H9 (cell line): ENCODE measurements at regions not wholly inside any gene's neighbourhood (a gene's known extent, or its start where the extent isn't known, plus 50 kb on each side); places are given as distances from the start of the nearest gene placed in this dataset.

Experiments used
- DNase-seq: peaks from one replicate; pipeline ENCODE4 v3.0.0-alpha.2; 2017
- H2AFZ ChIP-seq: one replicate; pipeline ENCODE4 v1.6.1; 2013; ENCODE audit warnings: mild to moderate bottlenecking, low read length, control low read depth, moderate library complexity
- H2AK5ac ChIP-seq: 2 replicates; pipeline ENCODE4 v1.6.1; 2013; ENCODE audit warnings: low read length, control low read depth, mixed read lengths; ENCODE audit not compliant: insufficient read length
- H2BK120ac ChIP-seq: one replicate; pipeline ENCODE4 v1.6.1; 2013; ENCODE audit warnings: low read depth, mild to moderate bottlenecking, low read length, control low read depth, inconsistent platforms; ENCODE audit not compliant: poor library complexity, severe bottlenecking
- H2BK12ac ChIP-seq: 2 replicates; pipeline ENCODE4 v1.6.1; 2013; ENCODE audit warnings: low read length, control low read depth, mixed read lengths, low read depth; ENCODE audit not compliant: insufficient read length
- H2BK15ac ChIP-seq: 2 replicates; pipeline ENCODE4 v1.6.1; 2013; ENCODE audit warnings: low read depth, low read length, control low read depth
- H2BK20ac ChIP-seq: one replicate; pipeline ENCODE4 v1.6.1; 2013; ENCODE audit warnings: low read depth, mild to moderate bottlenecking, low read length, control low read depth, inconsistent platforms; ENCODE audit not compliant: poor library complexity, severe bottlenecking
- H2BK5ac ChIP-seq: 2 replicates; pipeline ENCODE4 v1.6.1; 2013; ENCODE audit warnings: low read length, control low read depth, mixed read lengths; ENCODE audit not compliant: insufficient read length
- H3K14ac ChIP-seq: 2 replicates; pipeline ENCODE4 v1.6.1; 2013; ENCODE audit warnings: low read length, control low read depth; ENCODE audit not compliant: insufficient read depth
- H3K18ac ChIP-seq: 2 replicates; pipeline ENCODE4 v1.6.1; 2013; ENCODE audit warnings: low read depth, mild to moderate bottlenecking, mixed read lengths, low read length, control low read depth; ENCODE audit not compliant: insufficient read length
- H3K23ac ChIP-seq: 2 replicates; pipeline ENCODE4 v1.6.1; 2013; ENCODE audit warnings: low read length, control low read depth, mixed read lengths, low read depth; ENCODE audit not compliant: insufficient read length
- H3K23me2 ChIP-seq: 2 replicates; pipeline ENCODE4 v1.6.1; 2013; ENCODE audit warnings: low read depth, mild to moderate bottlenecking, mixed read lengths, low read length, control low read depth; ENCODE audit not compliant: insufficient read length, poor library complexity, severe bottlenecking
- H3K27ac ChIP-seq: 2 replicates; pipeline ENCODE4 v1.5.1; 2013; ENCODE audit warnings: low read length, control low read depth, mixed read lengths, low read depth; ENCODE audit not compliant: insufficient read length
- H3K27me3 ChIP-seq: 2 replicates; pipeline ENCODE4 v1.6.1; 2013; ENCODE audit warnings: low read length, control low read depth, inconsistent platforms; ENCODE audit not compliant: insufficient read depth
- H3K4ac ChIP-seq: 2 replicates; pipeline ENCODE4 v1.6.1; 2013; ENCODE audit warnings: low read depth, mild to moderate bottlenecking, control low read depth, inconsistent platforms, low read length, moderate library complexity
- H3K4me1 ChIP-seq: 2 replicates; pipeline ENCODE4 v1.6.1; 2013; ENCODE audit warnings: low read length, control low read depth, inconsistent platforms; ENCODE audit not compliant: insufficient read depth
- H3K4me2 ChIP-seq: 2 replicates; pipeline ENCODE4 v1.6.1; 2013; ENCODE audit warnings: low read length, control low read depth, mixed read lengths; ENCODE audit not compliant: insufficient read length, insufficient read depth
- H3K56ac ChIP-seq: 2 replicates; pipeline ENCODE4 v1.6.1; 2013; ENCODE audit warnings: low read depth, mild to moderate bottlenecking, mixed read lengths, low read length, control low read depth; ENCODE audit not compliant: insufficient read length
- H3K79me1 ChIP-seq: 2 replicates; pipeline ENCODE4 v1.6.1; 2013; ENCODE audit warnings: low read depth, mild to moderate bottlenecking, moderate library complexity, low read length, control low read depth, inconsistent platforms; ENCODE audit not compliant: insufficient read depth, poor library complexity, severe bottlenecking
- H3K79me2 ChIP-seq: 2 replicates; pipeline ENCODE4 v1.6.1; 2013; ENCODE audit warnings: low read length, control low read depth, inconsistent platforms; ENCODE audit not compliant: insufficient read depth
- H3K9ac ChIP-seq: 2 replicates; pipeline ENCODE4 v1.6.1; 2013; ENCODE audit warnings: low read length, control low read depth, mixed read lengths; ENCODE audit not compliant: insufficient read length; ENCODE audit errors: extremely low read depth
- H3K9me3 ChIP-seq: one replicate; pipeline ENCODE4 v1.6.1; 2013; ENCODE audit warnings: low read depth, low read length, inconsistent platforms; ENCODE audit not compliant: control insufficient read depth
- H3T11ph ChIP-seq: one replicate; pipeline ENCODE4 v1.6.1; 2013; ENCODE audit warnings: mild to moderate bottlenecking, low read length, control low read depth, inconsistent platforms
- H4K20me1 ChIP-seq: one replicate; pipeline ENCODE4 v1.6.1; 2013; ENCODE audit not compliant: control insufficient read depth, insufficient read length, insufficient read depth
- H4K5ac ChIP-seq: 2 replicates; pipeline ENCODE4 v1.6.1; 2013; ENCODE audit warnings: low read depth, mild to moderate bottlenecking, mixed read lengths, low read length, control low read depth; ENCODE audit not compliant: insufficient read length
- H4K8ac ChIP-seq: replicated peaks from 2 replicates; pipeline ENCODE4 v1.6.1; 2013; ENCODE audit warnings: low read length, control low read depth, mixed read lengths, low read depth; ENCODE audit not compliant: insufficient read length
- H4K91ac ChIP-seq: 2 replicates; pipeline ENCODE4 v1.6.1; 2013; ENCODE audit warnings: low read depth, mild to moderate bottlenecking, moderate library complexity, mixed read lengths, low read length, control low read depth; ENCODE audit not compliant: insufficient read length
- H3K27ac Mint-ChIP-seq, 3 experiments: 2 replicates in 2 of 3; 3 replicates in 1 of 3; pipeline ENCODE4 v1.8.0; 2020 to 2021; ENCODE audit warnings: mixed read lengths in 3 of 3, mild to moderate bottlenecking in 1 of 3, moderate library complexity in 1 of 3
- H3K27me3 Mint-ChIP-seq: 2 replicates; pipeline ENCODE4 v1.8.0; 2021; ENCODE audit warnings: low read depth, mild to moderate bottlenecking, moderate library complexity, mixed read lengths
- H3K36me3 Mint-ChIP-seq, 3 experiments: 2 replicates in 2 of 3; 3 replicates in 1 of 3; pipeline ENCODE4 v1.8.0; 2020 to 2021; ENCODE audit warnings: low read depth in 3 of 3, mixed read lengths in 3 of 3; ENCODE audit not compliant: insufficient read depth in 1 of 3
- H3K4me1 Mint-ChIP-seq, 2 experiments: 2 replicates each; pipeline ENCODE4 v1.8.0; 2020; ENCODE audit warnings: mixed read lengths in 2 of 2
- H3K4me3 Mint-ChIP-seq, 2 experiments: 2 replicates in 1 of 2; 3 replicates in 1 of 2; pipeline ENCODE4 v1.8.0; 2020 to 2021; ENCODE audit warnings: mild to moderate bottlenecking in 2 of 2, mixed read lengths in 2 of 2, moderate library complexity in 1 of 2
- H3K9me3 Mint-ChIP-seq, 2 experiments: 2 replicates in 1 of 2; 3 replicates in 1 of 2; pipeline ENCODE4 v1.8.0; 2020; ENCODE audit warnings: mild to moderate bottlenecking in 2 of 2, mixed read lengths in 2 of 2, moderate library complexity in 1 of 2
- WGBS: extraction: QIAGEN DNeasy Blood & Tissue Kit; methylation state at CpG from one replicate; pipeline ENCODE4 v1.1.7; 2013; ENCODE audit warnings: missing lambda C conversion rate, low lambda C conversion rate, mixed read lengths; ENCODE audit not compliant: insufficient read length; ENCODE audit errors: extremely low coverage; 5-methylcytosine and 5-hydroxymethylcytosine counted together
- TF ChIP-seq, protein P1 (sequence below): fragments of 200-600 bp; sonication (generic); conservative IDR thresholded peaks from 3 replicates; pipeline ENCODE4 v1.8.0; 2021; ENCODE audit warnings: antibody characterized with exemption, mild to moderate bottlenecking

GRCh38 chr2:207283356-207283755 lies 117.6 kb upstream of the KLF7 start:
- no peak overlapping the region; a peak in 1 of 7 replicates for H3K27ac Mint-ChIP-seq
- Histone ChIP-seq H4K8ac (no peak overlapping the region), H4K91ac (no peak overlapping the region), H3K4ac (no peak overlapping the region), H3K27me3 (no peaks in the 10 kb centered on the region), H3K9me3 (no peaks in the 10 kb centered on the region), H3K79me2 (no peaks in the 10 kb centered on the region), H2BK15ac (no peak overlapping the region), H3K79me1 (no peaks in the 10 kb centered on the region), H3K56ac (no peak overlapping the region), H2BK20ac (no peak overlapping the region), H4K5ac (no peak overlapping the region), H3K14ac (no peak overlapping the region), H2BK12ac (no peak overlapping the region), H2BK120ac (no peak overlapping the region), H2BK5ac (no peak overlapping the region), H2AK5ac (no peak overlapping the region), H3K4me1 (no peaks in the 10 kb centered on the region), H3K23me2 (no peaks in the 10 kb centered on the region), H3K4me2 (no peak overlapping the region), H3K27ac (no peak overlapping the region), H3K23ac (no peak overlapping the region), H2AFZ (no peak overlapping the region), H3K9ac (no peak overlapping the region), H4K20me1 (no peaks in the 10 kb centered on the region), H3K18ac (no peak overlapping the region), H3T11ph (no peak overlapping the region)
- WGBS: no CpG with 5 or more reads among the region's 1 CpG
- H3K36me3 Mint-ChIP-seq: no peaks in the 10 kb centered on the region
- H3K4me3 Mint-ChIP-seq: no peak overlapping the region
- TF ChIP-seq, protein P1, sequence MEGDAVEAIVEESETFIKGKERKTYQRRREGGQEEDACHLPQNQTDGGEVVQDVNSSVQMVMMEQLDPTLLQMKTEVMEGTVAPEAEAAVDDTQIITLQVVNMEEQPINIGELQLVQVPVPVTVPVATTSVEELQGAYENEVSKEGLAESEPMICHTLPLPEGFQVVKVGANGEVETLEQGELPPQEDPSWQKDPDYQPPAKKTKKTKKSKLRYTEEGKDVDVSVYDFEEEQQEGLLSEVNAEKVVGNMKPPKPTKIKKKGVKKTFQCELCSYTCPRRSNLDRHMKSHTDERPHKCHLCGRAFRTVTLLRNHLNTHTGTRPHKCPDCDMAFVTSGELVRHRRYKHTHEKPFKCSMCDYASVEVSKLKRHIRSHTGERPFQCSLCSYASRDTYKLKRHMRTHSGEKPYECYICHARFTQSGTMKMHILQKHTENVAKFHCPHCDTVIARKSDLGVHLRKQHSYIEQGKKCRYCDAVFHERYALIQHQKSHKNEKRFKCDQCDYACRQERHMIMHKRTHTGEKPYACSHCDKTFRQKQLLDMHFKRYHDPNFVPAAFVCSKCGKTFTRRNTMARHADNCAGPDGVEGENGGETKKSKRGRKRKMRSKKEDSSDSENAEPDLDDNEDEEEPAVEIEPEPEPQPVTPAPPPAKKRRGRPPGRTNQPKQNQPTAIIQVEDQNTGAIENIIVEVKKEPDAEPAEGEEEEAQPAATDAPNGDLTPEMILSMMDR: no peak
- 0 out of 2 replicates have a peak, but pooled peaks cover 2% of the 10 kb centered on the region for H3K27me3 Mint-ChIP-seq
- no peak for DNase-seq
- peaks cover 19 to 21% of the 10 kb centered on the region in 2 experiments for H3K4me1 Mint-ChIP-seq
- no peaks in the 10 kb centered on the region; a peak in 1 of 5 replicates for H3K9me3 Mint-ChIP-seq
